ENCODE measurements at regions not wholly inside any gene's neighbourhood (a gene's known extent, or its start where the extent isn't known, plus 50 kb on each side); places are given as distances from the start of the nearest gene placed in this dataset.

DNA sequence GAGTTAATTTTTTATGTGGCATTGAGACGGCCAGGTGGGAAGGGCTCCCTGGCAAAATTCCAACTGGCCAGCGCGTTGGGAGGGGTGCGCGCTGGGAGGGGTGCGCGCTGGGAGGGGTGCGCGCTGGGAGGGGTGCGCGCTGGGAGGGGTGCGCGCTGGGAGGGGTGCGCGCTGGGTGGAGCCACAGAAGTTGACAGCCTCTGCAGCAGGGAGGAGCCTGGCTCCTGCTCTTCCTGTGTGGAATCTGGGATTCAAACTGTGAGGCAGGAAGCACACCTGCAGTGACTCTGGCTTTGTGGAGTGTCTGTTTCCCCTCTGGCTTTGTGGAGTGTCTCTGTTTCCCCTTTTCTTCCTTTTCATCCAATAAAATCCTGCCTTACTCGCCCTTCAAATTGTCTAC lies 147.9 kb upstream of the CBLN2 start:
- DNase-seq = no peak

DNA sequence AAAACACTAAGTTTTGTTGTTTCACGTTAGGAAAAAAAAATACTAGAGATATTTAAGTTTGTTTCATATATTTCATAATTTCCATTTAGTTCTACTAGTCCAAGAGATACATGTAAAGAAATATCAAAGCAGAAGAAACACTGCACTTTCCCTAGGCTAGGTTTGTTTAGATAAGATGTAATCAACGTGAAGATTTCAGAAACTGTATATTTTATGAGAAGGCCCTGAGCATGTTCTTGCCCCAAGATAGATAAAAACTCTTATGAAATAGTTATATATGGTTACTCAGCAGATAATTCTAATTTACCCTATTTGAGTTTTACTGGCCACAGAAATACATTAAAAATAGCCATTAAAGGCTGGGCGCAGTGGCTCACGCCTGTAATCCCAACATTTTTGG lies 143.6 kb upstream of the CBLN2 start:
- no peak for DNase-seq

DNA sequence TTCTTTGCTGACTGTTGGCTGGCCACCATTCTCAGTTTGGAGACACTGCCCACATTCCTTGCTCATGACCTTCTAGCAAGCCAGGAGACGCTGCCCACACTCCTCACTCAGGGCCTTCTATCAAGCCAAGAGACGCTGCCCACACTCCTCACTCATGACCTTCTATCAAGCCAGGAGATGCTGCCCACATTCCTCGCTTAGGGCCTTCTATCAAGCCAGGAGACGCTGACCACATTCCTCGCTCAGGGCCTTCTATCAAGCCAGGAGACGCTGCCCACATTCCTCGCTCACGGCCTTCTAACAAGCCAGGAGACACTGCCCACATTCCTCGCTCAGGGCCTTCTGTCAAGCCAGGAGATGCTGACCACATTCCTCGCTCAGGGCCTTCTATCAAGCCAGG lies 131.3 kb upstream of the CBLN2 start:
- no peak for DNase-seq

DNA sequence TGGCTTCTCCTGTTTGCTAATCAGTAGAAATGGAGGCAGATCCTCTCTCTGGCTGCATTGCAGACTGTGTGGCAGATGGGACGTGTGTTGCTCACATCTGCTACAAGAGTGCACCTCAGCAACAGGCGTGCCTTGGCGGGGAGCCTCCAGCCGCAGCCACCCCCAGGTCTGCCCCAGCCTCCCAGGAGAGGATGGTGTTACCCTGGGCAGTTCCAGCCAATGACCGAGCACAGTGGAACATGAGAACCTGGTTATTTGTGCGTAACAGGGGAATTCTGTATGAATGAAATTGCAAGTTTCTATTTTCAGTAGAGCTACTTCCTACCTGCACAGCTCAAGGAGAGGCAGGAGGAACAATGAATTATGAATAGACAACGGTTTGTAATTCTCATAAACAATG lies 130.6 kb upstream of the CBLN2 start:
- no peak for DNase-seq

DNA sequence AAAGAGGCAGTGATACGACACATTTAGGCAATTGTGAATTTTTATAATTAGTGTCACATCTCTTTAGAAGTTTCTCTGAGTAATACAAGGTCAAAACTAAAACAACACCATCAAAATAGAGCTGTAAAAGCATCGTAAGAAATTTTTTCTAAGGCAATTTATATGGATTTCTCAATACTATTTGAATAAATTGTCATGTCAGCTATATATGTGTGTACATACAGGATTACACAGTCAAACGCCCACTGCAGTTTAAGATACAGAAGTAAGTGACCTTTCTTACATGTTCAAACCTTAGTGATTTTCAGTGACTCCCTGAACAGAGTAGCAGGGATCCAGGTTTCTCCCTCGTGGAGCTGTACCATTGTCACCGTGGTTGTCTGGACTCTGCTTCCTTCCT lies 129.1 kb upstream of the CBLN2 start:
- no peak for DNase-seq

DNA sequence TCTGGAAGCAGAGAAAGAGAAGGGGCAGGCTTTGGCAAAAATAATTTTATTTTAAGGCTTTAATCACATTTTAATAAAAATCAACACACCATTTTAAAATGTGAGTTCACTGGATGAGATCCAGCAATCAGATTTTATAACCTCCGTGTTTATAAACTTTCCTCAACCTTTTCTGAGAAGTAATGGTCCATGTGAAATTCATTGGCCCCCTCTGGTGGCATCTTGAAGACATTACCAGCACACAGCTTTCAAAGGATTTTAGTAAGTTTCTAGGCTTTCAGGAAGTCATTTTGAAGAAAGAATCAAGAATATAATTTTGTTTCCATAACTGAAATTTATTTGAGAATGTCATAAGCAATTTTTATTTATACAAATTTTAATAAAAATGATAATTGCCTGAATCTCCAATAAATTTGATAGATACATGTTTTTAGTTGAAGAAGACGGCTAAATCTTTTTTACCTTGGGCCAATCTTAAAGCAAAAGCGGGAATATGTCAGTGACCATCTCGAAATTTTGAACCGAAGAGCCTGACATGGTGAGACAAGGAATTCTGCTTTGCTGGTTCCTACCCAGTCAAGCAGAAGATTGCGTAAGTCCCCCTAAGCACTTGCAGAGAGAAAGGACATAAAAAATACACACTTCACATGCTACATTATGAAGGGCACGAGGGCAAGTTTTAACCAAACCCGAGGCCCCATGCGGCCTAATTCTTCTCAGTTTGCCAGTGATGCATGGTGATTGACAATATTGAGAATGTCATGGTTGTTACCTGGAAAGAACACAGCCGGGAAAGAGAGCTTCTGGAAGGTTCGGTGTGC lies 128.4 kb upstream of the CBLN2 start:
- peak in 1 of 5 experiments; percentile 9 for DNase-seq

DNA sequence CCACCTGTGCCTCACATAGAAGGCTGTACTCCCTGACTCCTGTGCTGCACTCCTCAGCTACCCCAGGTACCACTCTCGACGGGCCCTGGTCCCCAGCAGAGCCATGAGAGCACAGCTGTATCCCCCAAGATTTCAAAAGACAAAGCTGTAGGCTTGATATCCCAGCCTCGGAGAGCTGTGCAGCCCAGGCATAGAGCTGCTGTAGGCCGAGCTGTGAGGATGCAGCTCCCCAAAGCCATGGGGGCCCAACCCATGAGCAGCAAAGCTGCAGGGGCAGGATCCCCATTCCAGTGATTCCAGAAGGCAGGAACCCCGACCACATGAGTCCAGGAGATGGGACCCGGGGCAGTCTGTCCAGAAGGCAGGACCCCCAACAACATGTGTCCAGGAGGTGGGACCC lies 123.8 kb upstream of the CBLN2 start:
- DNase-seq = no peak

DNA sequence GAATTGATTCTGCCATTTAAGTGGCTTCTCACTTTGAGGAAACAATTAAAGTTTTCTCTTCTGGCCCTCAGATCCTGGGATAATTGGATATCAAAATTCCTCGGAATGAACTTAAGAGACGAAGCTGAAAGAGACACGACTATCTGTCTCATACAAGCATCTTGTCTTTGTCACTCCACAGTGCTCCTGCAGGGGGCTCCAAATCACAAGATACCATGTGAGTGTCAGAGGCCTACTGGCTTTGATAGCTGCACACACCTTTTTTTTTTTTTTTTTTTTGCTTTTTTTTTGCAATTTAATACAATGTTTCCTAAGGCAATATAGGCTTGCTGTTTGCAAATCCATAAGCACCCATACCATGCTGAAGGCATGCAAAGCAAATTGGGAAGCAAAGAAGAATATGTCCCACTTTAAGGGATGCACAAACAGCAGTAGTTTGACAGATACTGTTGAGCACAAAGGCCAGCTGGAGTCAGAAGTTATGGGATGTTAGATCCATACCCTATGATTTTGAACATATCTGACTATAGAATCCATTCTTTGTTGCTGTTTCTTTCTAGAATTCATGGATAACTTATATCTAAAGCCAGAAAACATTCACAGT lies 109.0 kb upstream of the CBLN2 start:
- peak in 1 of 5 experiments; percentile 35 for DNase-seq

DNA sequence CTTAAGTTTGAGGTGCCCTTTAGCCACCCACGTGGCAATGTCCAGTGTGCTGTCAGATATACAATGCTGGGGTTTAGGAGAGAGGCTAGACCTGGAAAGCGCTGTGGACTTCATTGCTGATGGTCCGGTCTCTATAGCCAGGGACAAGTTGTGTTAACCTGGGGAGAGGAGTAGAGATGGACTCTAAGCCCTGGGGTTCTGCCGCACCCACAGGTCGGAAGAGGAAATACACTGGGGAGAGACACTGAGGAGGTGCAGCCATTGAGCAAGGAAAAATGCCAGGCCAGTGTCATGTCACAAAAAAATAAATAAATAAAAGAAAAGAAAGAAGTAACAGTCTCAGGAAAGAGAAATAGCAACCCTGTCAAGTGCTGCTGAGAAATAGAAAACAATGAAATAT lies 106.9 kb upstream of the CBLN2 start:
- DNase-seq = no peak

DNA sequence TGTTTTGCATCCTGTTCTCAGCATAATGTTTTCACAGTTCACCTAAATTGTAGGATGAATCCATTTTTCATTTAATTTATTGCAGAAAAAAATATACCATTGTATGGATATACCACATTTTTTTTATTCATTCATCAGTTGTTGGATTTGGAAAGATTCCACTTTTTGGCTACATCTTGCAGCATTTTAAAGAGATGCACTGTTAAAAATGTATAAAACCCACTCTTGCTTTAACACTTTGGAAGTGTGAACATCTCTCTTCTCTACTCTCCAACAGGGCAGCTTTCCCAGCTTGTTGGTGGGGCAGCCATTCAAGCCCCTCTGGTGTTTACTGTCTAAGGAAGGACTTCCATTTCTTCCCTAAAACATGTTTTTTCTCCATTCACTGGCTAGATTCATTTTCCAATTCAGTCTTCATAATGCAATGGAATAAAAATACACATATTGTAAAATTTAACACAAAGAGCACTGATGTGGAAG lies 104.4 kb upstream of the CBLN2 start:
- DNase-seq = no peak

DNA sequence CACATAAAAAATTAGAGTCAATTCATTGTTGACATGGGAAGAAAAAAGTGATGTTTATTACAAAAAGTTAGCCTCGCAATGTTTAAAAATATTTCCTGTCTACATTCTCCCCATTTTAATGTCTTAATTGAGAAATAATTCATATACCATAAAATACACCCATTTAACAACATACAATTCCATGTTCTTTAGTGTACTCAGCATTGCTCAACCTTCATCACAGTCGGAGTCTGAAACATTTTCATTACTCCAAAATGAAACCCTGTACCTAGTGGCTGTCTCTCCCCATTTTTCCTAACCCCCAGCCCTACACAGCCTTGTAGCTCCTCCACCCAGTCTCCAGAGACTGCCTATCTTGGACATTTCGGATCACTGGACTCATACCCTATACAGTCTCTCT lies 103.9 kb upstream of the CBLN2 start:
- no peak for DNase-seq

DNA sequence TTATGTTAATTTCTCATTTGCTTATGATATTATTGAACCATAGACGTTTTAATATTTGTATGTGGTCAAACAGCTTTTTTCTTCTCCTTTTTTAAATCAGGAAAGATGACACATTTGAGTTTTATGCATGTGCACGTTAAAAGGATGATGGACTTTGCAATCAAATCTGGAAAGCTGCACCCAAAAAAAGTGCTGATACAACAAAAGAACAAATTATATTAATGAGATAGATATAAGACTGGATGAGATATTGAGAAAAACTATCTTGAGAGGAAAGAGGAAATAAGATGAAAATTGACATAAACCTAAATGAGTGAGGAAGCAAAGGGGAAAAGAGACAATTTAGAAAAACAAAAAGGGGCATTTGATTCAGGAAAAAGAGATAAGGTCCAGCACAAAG lies 96.4 kb upstream of the CBLN2 start:
- DNase-seq = no peak

DNA sequence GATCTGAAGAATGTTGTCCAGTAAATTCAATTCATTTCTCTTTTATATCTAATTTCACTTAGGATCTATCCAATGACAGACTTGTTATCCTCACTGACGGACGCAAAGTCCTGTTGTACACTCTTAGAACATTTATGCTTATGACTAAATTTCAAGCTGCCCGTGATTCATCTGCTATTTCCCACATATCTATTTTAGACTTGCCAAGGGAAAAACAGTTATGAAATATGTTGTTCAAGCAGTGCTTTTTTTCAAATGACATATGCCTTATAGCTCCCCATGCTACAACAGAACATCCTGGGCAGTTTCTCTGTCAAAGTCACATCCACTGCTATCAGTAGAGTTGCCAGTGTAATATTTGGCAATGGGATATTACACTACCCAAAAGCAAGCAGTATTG lies 94.2 kb upstream of the CBLN2 start:
- DNase-seq = no peak

DNA sequence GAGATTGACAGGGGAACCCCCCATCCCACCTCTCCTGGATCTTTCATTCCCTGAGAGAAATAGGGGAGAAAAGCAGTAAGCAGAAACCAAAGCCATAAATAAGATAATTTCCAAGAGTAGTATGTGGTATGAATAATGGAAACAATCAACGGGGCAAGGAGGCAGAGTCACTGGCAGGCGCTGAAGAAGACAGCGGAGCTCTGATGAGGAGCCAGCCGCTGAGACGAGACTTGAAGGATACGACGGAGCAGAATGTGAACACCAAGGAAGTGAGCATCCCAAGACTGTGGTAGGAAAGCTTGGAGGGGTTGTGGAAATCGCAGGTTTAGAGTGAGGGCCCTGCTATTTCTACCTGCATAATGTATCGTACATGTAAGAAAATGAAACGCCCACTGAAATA lies 93.6 kb upstream of the CBLN2 start:
- no peak for DNase-seq

DNA sequence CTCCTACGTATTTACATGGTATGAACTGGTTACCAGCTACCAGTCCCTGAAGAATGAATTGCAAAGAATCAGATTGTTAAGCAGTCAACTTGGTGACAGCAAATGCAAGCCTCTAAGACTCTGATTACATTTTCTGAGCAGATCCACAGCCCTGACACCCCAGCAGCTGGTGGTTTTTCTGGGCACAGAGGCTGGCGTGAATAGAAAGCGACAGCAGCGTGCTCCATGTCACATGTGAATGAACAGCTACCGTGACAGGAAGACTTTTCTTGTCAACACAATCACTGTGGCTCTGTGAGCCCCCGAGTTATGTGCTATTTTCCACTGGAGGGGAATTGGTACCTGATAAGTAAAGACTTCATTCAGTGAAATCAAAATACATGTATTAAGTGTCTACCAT lies 93.2 kb upstream of the CBLN2 start:
- DNase-seq = no peak

DNA sequence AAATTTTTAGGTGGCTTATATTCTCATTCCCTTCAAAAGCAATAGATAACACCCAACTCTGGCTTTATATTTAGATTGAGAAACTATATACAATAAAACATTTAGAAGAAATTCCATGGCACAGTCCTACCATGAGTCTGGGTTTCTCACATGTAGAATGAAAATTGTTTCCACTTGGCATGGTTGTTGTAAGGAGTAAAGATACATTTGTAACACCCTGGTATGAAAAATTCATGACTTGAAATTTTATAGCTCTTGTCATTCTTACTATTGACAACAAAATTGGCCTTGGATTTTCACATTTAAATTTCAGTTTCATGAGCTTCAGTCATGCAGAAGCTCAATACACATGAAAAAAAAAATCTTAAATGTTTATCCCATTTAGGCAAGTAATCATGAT lies 92.5 kb upstream of the CBLN2 start:
- DNase-seq = no peak

DNA sequence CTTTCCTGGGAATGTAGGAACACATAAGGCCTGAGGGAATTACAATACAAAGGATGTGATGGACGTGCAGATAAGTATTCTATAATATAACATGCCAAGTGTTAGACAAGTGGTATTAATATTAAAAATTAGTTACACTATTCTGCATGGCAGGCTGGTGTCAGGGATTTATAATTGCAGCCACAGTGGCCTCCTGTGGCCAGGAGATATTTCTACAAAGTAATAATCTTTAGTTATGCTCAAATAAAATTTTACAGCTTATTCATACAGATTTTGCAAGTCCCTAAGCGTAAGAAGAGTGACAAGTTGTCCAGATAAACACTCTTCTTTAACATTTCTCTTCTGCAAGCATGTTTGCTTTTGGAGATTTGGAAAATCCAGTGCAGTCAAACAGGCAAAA lies 90.4 kb upstream of the CBLN2 start:
- no peak for DNase-seq

DNA sequence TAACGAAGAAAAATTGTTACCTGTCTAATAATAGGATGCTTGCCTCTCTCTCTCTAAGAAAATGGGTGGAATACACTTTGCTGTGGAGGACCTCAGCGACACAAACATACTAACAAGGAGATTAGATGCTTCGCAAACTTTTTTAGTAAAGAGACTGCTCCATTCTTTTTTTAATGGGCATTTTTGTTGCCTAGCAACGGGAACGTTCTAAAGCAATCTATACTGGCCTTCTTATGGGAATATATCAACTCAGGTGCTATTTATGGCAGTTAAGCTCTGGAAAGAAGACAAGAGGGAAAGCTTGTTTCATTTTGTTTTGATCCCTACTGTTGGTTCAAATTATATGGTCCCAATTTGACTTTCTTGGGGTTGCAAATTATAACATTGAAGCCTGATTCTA lies 86.8 kb upstream of the CBLN2 start:
- DNase-seq = no peak

DNA sequence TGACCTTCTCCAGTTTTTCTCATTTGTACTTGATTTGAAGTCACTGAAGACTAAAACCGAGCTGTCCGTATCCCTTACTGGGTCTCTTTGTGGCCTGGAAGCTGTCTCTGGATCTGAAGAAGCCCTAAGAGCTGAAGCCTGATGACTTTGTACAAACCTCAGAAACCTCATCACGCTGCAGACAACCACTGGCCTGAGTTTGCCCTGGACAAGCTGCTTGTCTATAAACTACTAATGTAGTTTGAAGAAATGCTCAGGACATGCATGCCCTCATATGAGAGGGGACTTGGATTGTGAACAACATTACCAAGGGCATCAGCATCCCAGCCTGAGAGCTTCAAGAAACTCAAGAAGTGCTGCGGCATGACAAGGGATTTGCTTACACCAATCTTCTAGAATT lies 79.3 kb upstream of the CBLN2 start:
- DNase-seq = no peak

DNA sequence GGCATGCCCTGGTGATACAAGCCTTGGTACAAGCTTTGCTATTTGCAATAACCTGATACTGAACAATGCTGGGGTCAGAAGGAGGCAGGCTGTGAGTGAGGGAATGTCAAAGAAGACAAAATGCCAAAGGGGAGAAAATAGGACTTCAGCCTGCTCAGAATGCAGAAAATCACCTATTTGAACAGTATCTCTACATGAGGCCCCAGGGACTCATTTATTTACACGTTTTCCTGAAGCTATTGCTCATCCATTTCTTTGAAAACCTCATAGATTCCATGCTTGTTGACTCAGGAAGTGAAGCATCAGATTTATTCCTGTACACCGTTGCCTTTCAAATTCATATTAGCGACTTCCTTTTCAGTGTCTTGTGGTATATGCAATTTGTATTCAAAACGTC lies 69.4 kb upstream of the CBLN2 start:
- DNase-seq = no peak

DNA sequence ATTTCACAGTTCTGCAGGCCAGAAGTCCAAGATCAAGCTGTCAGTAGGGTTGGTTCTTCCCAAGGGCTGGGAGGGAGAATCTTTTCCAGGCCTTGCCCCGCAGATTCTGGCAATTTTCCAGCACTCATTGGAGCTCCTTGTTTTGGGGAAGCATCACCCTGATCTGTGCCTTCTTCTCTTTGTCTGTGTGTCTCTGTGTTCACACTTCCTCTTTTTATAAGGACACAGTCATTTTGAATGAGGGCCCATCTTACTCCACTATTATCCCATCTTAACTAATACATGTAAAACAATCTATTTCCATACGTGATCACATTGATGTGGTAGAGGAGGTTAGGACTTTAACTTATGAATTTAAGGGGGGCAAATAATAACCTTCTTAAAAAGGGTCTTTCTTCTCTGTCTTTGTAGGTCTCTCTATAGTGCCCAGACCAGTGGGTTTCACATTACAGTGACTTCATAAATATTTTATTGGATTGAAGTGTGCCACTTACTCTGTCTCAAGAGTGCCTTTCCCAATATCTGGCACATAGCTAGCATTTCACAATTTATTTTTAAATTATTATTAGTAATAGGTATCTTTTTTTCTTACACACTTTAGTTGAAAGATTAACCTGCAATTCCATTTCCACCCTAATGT lies 68.9 kb upstream of the CBLN2 start:
- DNase-seq = no peak

DNA sequence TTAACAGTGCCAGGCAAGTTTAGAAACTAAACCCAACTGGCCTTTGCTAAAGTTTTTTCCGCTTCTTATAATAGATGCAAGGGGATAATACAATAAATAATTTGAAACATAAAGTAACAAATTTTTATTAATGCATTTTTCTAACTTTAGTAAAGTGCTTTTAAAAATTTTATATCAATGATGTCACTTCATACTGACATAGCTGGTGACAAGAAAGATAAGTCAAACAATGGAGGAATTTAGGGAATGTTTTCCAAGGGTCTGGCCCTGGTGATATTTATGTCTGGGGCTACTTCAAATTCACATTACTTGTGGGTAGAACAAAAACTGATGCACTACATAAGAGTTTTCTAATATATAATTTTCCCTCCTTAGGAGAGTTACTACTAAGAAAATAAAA lies 61.2 kb upstream of the CBLN2 start:
- DNase-seq = no peak

DNA sequence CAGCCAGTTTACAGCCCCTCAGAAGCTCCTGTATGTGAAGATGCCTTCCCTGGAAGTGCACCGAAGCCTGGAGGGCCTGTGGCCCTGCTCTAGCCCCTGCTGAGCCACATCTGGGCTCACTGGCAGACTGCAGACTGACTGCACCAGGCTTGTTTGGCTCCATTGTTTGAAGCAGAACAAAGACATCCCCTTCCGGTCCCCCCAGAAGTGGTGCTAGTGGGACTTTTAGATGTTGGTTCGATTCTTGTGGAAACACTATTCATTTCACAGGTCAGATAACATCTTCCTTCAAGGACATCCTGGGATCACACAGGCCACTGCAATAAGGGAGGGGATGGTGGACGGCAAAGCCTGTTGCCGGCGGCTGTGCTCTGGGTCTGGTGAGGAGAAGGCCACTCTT lies 57.8 kb upstream of the CBLN2 start:
- no peak for DNase-seq

DNA sequence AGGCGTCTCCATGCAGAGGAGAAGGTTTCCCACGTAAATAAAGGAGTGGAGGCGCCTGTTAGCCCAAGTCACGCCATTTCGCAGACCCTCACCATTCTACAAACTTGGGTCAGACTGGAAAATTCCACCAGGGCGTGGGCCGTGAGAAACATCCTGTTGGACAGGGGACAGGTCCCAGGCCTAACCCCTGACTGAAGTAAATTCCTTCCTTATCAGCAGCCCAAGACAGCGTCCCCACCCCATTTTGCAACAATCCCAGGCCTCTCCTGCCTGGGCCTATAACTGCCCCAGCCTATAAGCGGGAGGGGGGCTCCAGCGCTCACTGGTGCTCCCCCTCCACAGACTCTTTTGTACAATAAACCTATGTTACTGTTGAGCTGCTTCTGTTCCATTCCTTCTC lies 57.3 kb upstream of the CBLN2 start:
- DNase-seq = no peak

All from T-helper 2 cell (primary cell).